Kidney glomerular epithelial cell (primary cell): ENCODE measurements at regions not wholly inside any gene's neighbourhood (a gene's known extent, or its start where the extent isn't known, plus 50 kb on each side); places are given as distances from the start of the nearest gene placed in this dataset.
A peak's percentile ranks its signal among the peaks of the same experiment; 100 is the strongest.

ENCODE experiments used
- DNase-seq: peaks from one replicate; lab custom pipeline; 2025; lab: John Stamatoyannopoulos, UW

- DNase-seq = no peak
Observed at GRCh38 chr4:140281828-140282552, 91.5 kb upstream of the SCOC start.

- no peak for DNase-seq
Observed at GRCh38 chr4:140277576-140277975, 95.9 kb upstream of the SCOC start.

GRCh38 chr4:140271553-140271952 lies 101.9 kb upstream of the SCOC start:
- DNase-seq = no peak

- no peak for DNase-seq
Observed at GRCh38 chr4:140269369-140269768, 104.1 kb upstream of the SCOC start.

GRCh38 chr4:140268186-140268841 lies 105.1 kb upstream of the SCOC start:
- no peak for DNase-seq

GRCh38 chr4:140267576-140267975 lies 105.9 kb upstream of the SCOC start:
- DNase-seq = no peak

GRCh38 chr4:140266958-140267568 lies 106.4 kb upstream of the SCOC start:
- DNase-seq = no peak

- peak; percentile 62 for DNase-seq
Observed at GRCh38 chr4:140260227-140260626, 106.2 kb upstream of the MAML3 start.

- no peak for DNase-seq
Observed at GRCh38 chr4:140258476-140258875, 104.5 kb upstream of the MAML3 start.

GRCh38 chr4:140257461-140258305 lies 103.7 kb upstream of the MAML3 start:
- peak; percentile 32 for DNase-seq

GRCh38 chr4:140256941-140257340 lies 103.0 kb upstream of the MAML3 start:
- DNase-seq = no peak

GRCh38 chr4:140256335-140256734 lies 102.4 kb upstream of the MAML3 start:
- DNase-seq = no peak

- DNase-seq = no peak
Observed at GRCh38 chr4:140255927-140256326, 101.9 kb upstream of the MAML3 start.

GRCh38 chr4:140255467-140255866 lies 101.5 kb upstream of the MAML3 start:
- no peak for DNase-seq

- DNase-seq = no peak
Observed at GRCh38 chr4:140254651-140255299, 100.8 kb upstream of the MAML3 start.

- DNase-seq = no peak
Observed at GRCh38 chr4:140253556-140254027, 99.6 kb upstream of the MAML3 start.

GRCh38 chr4:140252742-140253555 lies 99.0 kb upstream of the MAML3 start:
- peak; percentile 69 for DNase-seq

- DNase-seq = no peak
Observed at GRCh38 chr4:140252141-140252741, 98.3 kb upstream of the MAML3 start.

- no peak for DNase-seq
Observed at GRCh38 chr4:140251571-140251970, 97.6 kb upstream of the MAML3 start.

- no peak for DNase-seq
Observed at GRCh38 chr4:140250989-140251552, 97.1 kb upstream of the MAML3 start.
